GM12892 (cell line): ENCODE measurements at regions not wholly inside any gene's neighbourhood (a gene's known extent, or its start where the extent isn't known, plus 50 kb on each side); places are given as distances from the start of the nearest gene placed in this dataset.

Source experiments
- POLR2AphosphoS5 ChIP-seq: IDR thresholded peaks from 2 replicates; pipeline ENCODE4 v1.6.1; 2011; ENCODE audit warnings: low read depth, low read length, control low read depth
- TAF1 ChIP-seq: IDR thresholded peaks from 2 replicates; pipeline ENCODE4 v1.6.1; 2011; ENCODE audit warnings: low read depth, mild to moderate bottlenecking, control low read depth, low read length, borderline replicate concordance

DNA sequence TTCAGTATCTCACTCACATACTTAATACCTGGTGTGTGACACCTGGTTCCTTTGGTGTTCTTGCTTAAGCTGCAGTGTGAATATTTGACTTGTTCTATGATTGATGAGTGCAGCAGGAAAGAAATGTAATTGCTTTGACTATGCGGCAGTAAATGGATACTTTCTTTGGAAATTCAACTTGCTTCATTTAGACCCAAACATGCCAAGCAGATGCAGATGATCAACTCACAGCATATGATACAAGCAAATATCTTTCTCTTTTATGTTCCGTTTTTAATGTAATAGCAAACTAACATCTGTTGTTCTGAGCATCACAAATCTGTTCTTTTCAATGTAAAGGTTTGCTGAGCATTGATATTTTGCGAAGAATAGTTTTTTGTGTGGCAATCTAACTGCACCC is 549.5 kb downstream of the C4orf33 start:
- TF ChIP-seq TAF1 (no peak), POLR2AphosphoS5 (no peak)
